MM.1S (cell line): ENCODE measurements at regions not wholly inside any gene's neighbourhood (a gene's known extent, or its start where the extent isn't known, plus 50 kb on each side); places are given as distances from the start of the nearest gene placed in this dataset.

Source experiments
- DNase-seq: peaks from one replicate; pipeline ENCODE4 v3.0.0-alpha.2; 2015
- H2AFZ ChIP-seq: fragments of 300-600 bp; sonication (generic); 2 replicates; pipeline ENCODE4 v1.6.0; 2016; ENCODE audit warnings: antibody characterized with exemption, low read length
- H3F3A ChIP-seq: fragments of 300-600 bp; sonication (generic); 2 replicates; pipeline ENCODE4 v1.6.1; 2016; ENCODE audit warnings: mild to moderate bottlenecking, antibody characterized with exemption, low read length, moderate library complexity, mixed read lengths; ENCODE audit not compliant: insufficient read depth
- H3K27ac ChIP-seq: fragments of 300-600 bp; sonication (generic); 2 replicates; pipeline ENCODE4 v1.5.1; 2016; ENCODE audit warnings: mild to moderate bottlenecking, low read length
- H3K27me3 ChIP-seq: fragments of 300-600 bp; sonication (generic); replicated peaks from 2 replicates; pipeline ENCODE4 v1.6.0; 2016; ENCODE audit warnings: low read length; ENCODE audit not compliant: insufficient read depth
- H3K36me3 ChIP-seq: fragments of 300-600 bp; sonication (generic); replicated peaks from 2 replicates; pipeline ENCODE4 v1.6.1; 2016; ENCODE audit warnings: mild to moderate bottlenecking, low read length, mixed read lengths; ENCODE audit not compliant: insufficient read depth
- H3K4me1 ChIP-seq: fragments of 300-600 bp; sonication (generic); 2 replicates; pipeline ENCODE4 v1.6.1; 2016; ENCODE audit warnings: low read length, mixed read lengths
- H3K4me2 ChIP-seq: fragments of 300-600 bp; sonication (generic); 2 replicates; pipeline ENCODE4 v1.6.0; 2016; ENCODE audit warnings: low read depth, low read length
- H3K4me3 ChIP-seq: fragments of 300-600 bp; sonication (generic); 2 replicates; pipeline ENCODE4 v1.5.1; 2016; ENCODE audit warnings: low read length, mixed read lengths
- H3K79me2 ChIP-seq: fragments of 300-600 bp; sonication (generic); 2 replicates; pipeline ENCODE4 v1.6.1; 2016; ENCODE audit warnings: mixed run types, low read length, mixed read lengths
- H3K9ac ChIP-seq: fragments of 300-600 bp; sonication (generic); 2 replicates; pipeline ENCODE4 v1.6.1; 2016; ENCODE audit warnings: low read length, mixed read lengths
- H3K9me2 ChIP-seq: fragments of 300-600 bp; sonication (generic); replicated peaks from 2 replicates; pipeline ENCODE4 v1.6.1; 2016; ENCODE audit warnings: mild to moderate bottlenecking, low read length, mixed read lengths; ENCODE audit not compliant: insufficient read depth
- H3K9me3 ChIP-seq: fragments of 300-600 bp; sonication (generic); replicated peaks from 2 replicates; pipeline ENCODE4 v1.6.1; 2016; ENCODE audit warnings: mild to moderate bottlenecking, low read length, mixed read lengths; ENCODE audit not compliant: insufficient read depth
- H4K20me1 ChIP-seq: fragments of 300-600 bp; sonication (generic); 2 replicates; pipeline ENCODE4 v1.6.1; 2016; ENCODE audit warnings: mild to moderate bottlenecking, low read length, moderate library complexity, mixed read lengths; ENCODE audit not compliant: insufficient read depth
- EZH2 ChIP-seq: fragments of 300-600 bp; sonication (generic); optimal IDR thresholded peaks from 2 replicates; pipeline ENCODE3; 2017; ENCODE audit warnings: low read depth, mild to moderate bottlenecking, antibody characterized with exemption, low read length, mixed read lengths
- EZH2phosphoT487 ChIP-seq: fragments of 300-600 bp; sonication (generic); IDR thresholded peaks from 2 replicates; pipeline ENCODE4 v1.6.1; 2018; ENCODE audit warnings: antibody characterized with exemption, low read length
- TF ChIP-seq, protein P1 (sequence below): fragments of 300-600 bp; sonication (generic); IDR thresholded peaks from 2 replicates; pipeline ENCODE4 v1.5.1; 2016; ENCODE audit warnings: antibody characterized with exemption, low read length, mixed read lengths

DNA sequence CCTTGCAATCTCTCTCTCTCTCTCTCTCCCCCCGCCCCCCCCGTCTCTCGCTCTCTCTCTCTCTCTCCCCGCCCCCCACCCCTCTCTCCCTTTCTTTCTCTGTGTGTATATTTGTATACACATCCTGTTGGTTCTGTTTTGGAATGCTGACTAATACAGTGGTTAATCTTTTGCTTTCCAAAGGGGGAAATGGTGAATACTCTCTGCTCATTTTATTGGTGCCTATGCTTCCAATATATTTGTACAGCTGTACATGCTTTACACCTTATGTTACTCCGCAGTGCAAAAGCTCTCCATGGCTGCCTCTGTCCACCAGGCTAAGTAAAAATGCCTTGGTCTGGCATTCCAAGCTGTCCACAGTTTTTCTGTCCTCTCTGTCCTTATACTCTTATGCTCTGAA lies 158.8 kb downstream of the RBMX2 start:
- no peak for DNase-seq
- Histone ChIP-seq H4K20me1 (no peaks in the 10 kb centered on the region), H3K27ac (no peak overlapping the region), H3K36me3 (no peaks in the 10 kb centered on the region), H3F3A (no peaks in the 10 kb centered on the region), H3K9ac (no peak overlapping the region), H3K4me3 (no peak overlapping the region), H3K79me2 (no peaks in the 10 kb centered on the region), H3K27me3 (no peaks in the 10 kb centered on the region), H3K4me1 (no peaks in the 10 kb centered on the region), H3K9me3 (no peaks in the 10 kb centered on the region), H2AFZ (no peak overlapping the region), H3K4me2 (no peak overlapping the region), H3K9me2 (no peaks in the 10 kb centered on the region)
- TF ChIP-seq, protein P1, sequence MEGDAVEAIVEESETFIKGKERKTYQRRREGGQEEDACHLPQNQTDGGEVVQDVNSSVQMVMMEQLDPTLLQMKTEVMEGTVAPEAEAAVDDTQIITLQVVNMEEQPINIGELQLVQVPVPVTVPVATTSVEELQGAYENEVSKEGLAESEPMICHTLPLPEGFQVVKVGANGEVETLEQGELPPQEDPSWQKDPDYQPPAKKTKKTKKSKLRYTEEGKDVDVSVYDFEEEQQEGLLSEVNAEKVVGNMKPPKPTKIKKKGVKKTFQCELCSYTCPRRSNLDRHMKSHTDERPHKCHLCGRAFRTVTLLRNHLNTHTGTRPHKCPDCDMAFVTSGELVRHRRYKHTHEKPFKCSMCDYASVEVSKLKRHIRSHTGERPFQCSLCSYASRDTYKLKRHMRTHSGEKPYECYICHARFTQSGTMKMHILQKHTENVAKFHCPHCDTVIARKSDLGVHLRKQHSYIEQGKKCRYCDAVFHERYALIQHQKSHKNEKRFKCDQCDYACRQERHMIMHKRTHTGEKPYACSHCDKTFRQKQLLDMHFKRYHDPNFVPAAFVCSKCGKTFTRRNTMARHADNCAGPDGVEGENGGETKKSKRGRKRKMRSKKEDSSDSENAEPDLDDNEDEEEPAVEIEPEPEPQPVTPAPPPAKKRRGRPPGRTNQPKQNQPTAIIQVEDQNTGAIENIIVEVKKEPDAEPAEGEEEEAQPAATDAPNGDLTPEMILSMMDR: no peak
- TF ChIP-seq EZH2phosphoT487 (no peak), EZH2 (no peak)

DNA sequence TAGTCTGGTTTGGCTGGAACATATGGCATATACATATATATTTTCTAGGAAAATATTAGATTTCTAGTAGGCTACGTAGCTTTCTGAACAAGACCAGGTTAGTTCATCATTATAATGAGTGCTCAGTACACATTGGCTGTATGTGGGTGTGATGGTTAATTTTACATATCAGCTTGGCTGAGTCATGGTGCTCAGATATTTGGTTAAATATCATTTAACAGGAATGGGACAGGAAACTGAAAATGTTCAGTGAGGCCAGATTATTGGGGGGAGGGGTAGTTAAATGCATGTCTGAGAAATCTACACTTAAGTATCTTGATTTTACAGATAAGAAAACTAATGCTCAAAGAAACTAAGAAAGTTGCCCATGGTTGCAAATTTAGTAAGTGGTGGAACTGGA lies 160.1 kb downstream of the RBMX2 start:
- Histone ChIP-seq H3K27ac (no peak overlapping the region), H3K9me3 (no peaks in the 10 kb centered on the region), H3K36me3 (no peaks in the 10 kb centered on the region), H4K20me1 (no peaks in the 10 kb centered on the region), H3K9ac (no peak overlapping the region), H3K4me3 (no peak overlapping the region), H2AFZ (no peak overlapping the region), H3K9me2 (no peaks in the 10 kb centered on the region), H3K4me1 (no peaks in the 10 kb centered on the region), H3K79me2 (no peaks in the 10 kb centered on the region), H3K4me2 (no peak overlapping the region), H3K27me3 (no peaks in the 10 kb centered on the region), H3F3A (no peaks in the 10 kb centered on the region)
- TF ChIP-seq, protein P1: no peak
- TF ChIP-seq EZH2phosphoT487: no peak
- no peak for DNase-seq

DNA sequence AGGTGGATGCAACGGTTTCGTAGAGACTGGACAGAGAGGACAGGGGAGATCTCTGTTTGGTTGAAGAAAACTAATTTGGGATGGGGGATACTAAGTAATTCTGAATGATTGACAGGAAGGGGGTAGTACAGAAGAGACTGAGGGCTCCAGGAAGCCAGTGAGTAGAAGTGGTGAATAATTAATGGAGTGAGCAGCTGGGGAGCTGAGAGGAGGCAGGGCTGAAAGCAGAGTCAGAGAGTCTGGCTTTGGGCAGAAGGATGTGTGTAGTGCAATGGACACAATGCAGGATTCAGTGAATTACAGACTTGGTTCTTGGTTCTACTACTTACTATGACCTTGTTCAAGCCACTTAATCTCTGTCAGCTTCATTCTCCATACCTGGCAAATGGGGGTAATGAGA lies 161.7 kb downstream of the RBMX2 start:
- no peaks in the 10 kb centered on the region for H3K9me3 ChIP-seq
- no peaks in the 10 kb centered on the region for H3K79me2 ChIP-seq
- H3K36me3 ChIP-seq: no peaks in the 10 kb centered on the region
- no peak overlapping the region for H3K27ac ChIP-seq
- no peak overlapping the region for H3K9ac ChIP-seq
- no peak overlapping the region for H3K4me3 ChIP-seq
- no peaks in the 10 kb centered on the region for H3F3A ChIP-seq
- TF ChIP-seq EZH2phosphoT487 (no peak), EZH2 (no peak)
- TF ChIP-seq, protein P1: no peak
- no peaks in the 10 kb centered on the region for H3K9me2 ChIP-seq
- no peaks in the 10 kb centered on the region for H4K20me1 ChIP-seq
- DNase-seq: no peak
- no peak overlapping the region for H2AFZ ChIP-seq
- no peaks in the 10 kb centered on the region for H3K4me1 ChIP-seq
- no peak overlapping the region for H3K4me2 ChIP-seq
- H3K27me3 ChIP-seq: no peaks in the 10 kb centered on the region
